ENCODE measurements at regions not wholly inside any gene's neighbourhood (a gene's known extent, or its start where the extent isn't known, plus 50 kb on each side); places are given as distances from the start of the nearest gene placed in this dataset.

DNA sequence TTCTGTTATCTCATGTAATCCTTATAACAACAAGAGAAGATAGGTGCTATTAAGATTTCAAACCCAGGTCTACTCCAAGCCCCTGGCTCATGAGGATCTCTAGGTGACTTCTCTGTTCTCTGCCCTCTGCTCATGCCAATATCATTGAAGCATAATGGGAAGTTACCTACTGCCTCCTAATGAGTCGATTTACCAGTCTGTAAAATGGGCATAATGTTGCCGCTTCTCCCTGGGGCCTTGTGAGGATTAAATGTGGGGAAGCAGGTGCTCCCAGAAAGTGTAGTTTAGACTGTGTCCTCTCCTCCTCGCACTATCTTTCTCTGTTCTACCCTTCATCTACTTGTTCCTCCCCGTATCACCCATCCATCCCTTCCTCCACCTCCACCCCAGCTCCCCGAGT lies 169.2 kb upstream of the LHX5 start:
- TF ChIP-seq, protein P1, sequence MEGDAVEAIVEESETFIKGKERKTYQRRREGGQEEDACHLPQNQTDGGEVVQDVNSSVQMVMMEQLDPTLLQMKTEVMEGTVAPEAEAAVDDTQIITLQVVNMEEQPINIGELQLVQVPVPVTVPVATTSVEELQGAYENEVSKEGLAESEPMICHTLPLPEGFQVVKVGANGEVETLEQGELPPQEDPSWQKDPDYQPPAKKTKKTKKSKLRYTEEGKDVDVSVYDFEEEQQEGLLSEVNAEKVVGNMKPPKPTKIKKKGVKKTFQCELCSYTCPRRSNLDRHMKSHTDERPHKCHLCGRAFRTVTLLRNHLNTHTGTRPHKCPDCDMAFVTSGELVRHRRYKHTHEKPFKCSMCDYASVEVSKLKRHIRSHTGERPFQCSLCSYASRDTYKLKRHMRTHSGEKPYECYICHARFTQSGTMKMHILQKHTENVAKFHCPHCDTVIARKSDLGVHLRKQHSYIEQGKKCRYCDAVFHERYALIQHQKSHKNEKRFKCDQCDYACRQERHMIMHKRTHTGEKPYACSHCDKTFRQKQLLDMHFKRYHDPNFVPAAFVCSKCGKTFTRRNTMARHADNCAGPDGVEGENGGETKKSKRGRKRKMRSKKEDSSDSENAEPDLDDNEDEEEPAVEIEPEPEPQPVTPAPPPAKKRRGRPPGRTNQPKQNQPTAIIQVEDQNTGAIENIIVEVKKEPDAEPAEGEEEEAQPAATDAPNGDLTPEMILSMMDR (conservative IDR thresholded peaks at IDR 0.05; ENCODE audit: low read depth, low read length), result no peak
- TF ChIP-seq EZH2 (IDR thresholded peaks at IDR 0.05; ENCODE audit: borderline replicate concordance, low read depth, low read length, poor library complexity, severe bottlenecking), result no peak

Data from A673 (cell line).